A204.1 (cell line): ENCODE measurements at regions not wholly inside any gene's neighbourhood (a gene's known extent, or its start where the extent isn't known, plus 50 kb on each side); places are given as distances from the start of the nearest gene placed in this dataset.
A peak's percentile ranks its signal among the peaks of the same experiment; 100 is the strongest.

ENCODE experiments used
- FAIRE-seq: peaks from 2 replicates; lab custom pipeline; 2012; peaks lifted over from hg19 to GRCh38; lab: Jason Lieb, UNC

DNA sequence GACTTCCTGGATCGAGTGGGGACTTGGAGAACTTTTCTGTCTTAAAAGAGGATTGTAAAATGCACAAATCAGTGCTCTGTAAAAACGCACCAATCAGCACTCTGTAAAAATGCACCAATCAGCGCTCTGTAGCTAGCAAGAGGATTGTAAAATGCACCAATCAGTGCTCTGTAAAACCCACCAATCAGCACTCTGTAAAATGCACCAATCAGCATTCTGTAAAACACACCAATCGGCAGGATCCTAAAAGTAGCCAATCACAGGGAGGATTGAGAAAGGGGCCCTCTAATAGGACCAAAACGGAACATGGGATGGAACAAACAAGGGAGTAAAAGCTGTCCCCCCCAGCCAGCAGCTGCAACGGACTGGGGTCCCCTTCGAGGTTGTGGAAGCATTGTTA, 587.4 kb upstream of the ALCAM start:
- FAIRE-seq = no peak

GRCh38 chr3:104781112-104781511, 585.6 kb upstream of the ALCAM start:
- no peak for FAIRE-seq

DNA sequence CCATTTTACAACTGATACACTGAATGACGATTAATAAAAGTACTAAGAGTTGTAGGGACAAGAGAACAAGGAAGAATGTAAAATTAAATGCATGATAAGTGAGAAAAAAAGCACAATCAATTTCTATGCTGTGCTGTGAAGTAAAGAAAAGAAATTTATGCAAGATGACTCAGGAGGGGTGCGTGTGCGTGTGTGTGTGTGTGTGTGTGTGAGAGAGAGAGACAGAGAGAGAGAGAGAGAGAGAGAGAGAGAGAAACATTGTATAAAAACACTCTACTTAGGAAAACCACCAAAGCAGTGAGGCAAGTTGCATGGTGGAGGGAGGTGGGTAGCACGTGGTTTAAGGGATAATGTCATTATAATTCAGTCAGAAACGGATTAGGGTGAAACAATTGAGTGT, 580.8 kb upstream of the ALCAM start:
- no peak for FAIRE-seq

DNA sequence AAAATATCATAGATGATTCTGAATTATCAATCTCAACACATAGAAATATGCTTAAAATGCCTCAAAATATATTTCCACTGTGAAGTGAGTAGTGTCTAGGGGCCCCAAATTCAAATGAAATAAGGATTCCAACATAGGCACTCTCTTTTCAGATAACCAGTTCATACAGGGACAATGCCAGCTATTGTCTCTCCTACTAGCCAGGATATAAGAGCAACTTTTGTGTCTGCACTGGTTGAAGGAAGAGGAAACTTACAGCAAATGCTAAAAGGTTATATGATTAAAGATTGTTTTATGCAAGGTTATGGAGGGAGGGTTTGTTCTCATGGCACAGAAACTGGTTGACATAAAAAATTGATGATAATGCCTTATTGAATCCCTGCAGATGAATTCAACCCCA, 579.4 kb upstream of the ALCAM start:
- FAIRE-seq = no peak

DNA sequence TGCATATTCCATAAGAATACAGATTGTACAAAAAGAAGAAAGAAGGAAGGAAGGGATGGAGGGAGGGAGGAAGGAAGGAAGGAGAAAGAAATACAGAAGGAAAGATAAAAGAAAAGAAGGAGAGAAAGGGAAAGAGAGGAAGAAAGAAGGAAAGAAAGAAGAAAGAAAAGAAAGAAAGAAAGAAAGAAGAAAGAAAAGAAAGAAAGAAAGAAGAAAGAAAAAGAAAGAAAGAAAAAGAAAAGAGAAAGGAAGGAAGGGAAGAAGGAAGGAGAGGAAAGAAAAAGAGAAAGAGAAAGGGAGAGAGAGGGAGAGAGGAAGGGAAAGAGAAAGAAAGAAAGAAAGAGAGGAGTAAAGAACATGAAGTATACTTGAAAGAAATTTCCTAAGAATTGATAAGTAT, 577.9 kb upstream of the ALCAM start:
- no peak for FAIRE-seq

DNA sequence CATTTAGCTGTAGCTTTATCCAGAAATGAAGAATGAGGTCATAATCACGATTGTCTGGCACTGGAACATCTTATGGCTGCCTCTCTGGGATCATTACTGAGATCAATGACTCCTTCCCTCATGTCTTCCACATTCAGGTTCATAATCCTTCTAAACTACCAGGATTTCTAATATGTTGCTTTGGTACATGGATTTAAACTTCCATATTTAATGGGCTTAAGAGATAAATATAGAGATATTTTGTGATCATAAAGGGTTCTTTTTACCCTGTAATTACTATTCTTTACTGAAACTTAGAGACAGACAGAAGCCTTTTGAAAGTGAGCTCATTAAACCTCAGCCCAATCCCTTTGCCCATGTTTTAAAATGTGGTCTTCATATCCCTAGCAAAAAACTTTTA, 575.4 kb upstream of the ALCAM start:
- no peak for FAIRE-seq

- FAIRE-seq = no peak
Observed at GRCh38 chr3:104796556-104796955, 570.2 kb upstream of the ALCAM start.

GRCh38 chr3:104805042-104805441, 561.7 kb upstream of the ALCAM start:
- no peak for FAIRE-seq

DNA sequence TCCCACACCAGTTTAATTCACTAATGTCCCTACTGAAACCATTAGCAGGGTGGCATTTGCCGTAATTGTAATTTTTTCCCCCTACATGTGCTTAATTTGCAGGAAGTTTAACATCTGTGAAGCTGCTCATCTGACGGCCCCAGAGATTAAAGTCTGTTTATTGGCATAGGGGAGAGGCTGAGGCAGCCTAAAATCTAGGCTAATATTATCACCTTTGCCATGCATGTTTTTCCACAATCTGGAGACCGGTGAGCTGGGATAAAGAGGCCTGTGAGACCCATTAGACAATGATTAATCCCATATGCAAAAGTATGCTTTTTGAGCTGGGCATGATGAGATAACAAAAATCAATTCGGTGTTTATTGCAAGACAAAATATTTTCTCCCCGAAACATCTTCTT, 561.2 kb upstream of the ALCAM start:
- FAIRE-seq = no peak

GRCh38 chr3:104810896-104811295, 555.8 kb upstream of the ALCAM start:
- FAIRE-seq = no peak

GRCh38 chr3:104816008-104816407, 550.7 kb upstream of the ALCAM start:
- peak; percentile 67 for FAIRE-seq

GRCh38 chr3:104816716-104817115, 550.0 kb upstream of the ALCAM start:
- no peak for FAIRE-seq

GRCh38 chr3:104819333-104819732, 547.4 kb upstream of the ALCAM start:
- peak; percentile 59 for FAIRE-seq

DNA sequence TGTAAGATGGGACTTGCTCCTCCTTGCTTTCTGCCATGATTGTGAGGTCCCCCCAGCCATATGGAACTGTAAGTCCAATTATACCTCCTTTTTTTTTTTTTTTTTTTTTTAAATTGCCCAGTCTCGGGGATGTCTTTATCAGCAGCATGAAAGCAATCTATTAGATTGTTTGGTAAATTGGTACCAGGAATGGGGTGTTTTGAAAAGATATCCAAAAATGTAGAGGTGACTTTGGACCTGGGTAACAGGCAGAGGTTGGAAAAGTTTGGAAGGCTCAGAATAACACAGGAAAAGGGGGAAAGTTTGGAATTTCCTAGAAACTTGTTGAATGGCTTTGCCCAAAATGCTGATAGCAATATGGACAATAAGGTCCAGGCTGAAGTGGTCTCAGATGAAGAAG, 545.8 kb upstream of the ALCAM start:
- FAIRE-seq = no peak

DNA sequence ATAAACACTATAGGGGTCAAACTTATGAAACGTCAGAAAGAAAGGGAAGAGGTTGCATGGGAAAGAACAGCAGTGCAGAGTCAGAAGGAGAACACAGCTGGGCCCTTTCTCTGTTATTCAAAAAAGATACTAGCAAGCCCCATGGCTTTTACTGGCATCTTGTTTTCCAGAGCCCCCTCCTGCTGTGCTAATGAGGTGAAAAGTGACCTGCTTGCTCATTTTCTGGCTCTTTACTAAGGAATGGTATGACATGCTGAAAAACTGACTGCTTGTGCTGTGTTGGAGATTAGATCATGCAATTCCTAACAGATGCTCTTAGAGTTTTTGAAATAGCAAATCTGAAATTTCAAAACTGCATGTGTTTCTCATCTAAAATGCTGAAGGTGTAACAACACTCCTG, 541.6 kb upstream of the ALCAM start:
- no peak for FAIRE-seq

DNA sequence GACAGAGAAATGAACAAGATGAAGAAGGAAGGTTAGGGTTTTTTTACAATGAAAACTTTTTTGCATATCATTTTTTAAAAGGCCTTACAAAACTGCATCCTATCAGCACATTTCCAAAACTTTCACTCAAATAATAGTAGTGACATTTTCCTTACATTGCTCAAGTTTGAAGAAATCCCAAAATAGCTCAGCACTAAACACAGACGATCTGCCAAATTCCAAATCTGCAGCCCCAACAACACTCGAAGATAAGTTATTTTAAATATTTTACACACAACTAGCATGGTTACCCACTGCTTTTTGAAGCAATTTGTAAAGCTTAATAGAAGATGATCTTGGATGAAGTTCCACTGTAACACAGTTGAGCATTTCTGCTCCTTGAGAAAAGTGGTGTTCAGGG, 535.6 kb upstream of the ALCAM start:
- no peak for FAIRE-seq

DNA sequence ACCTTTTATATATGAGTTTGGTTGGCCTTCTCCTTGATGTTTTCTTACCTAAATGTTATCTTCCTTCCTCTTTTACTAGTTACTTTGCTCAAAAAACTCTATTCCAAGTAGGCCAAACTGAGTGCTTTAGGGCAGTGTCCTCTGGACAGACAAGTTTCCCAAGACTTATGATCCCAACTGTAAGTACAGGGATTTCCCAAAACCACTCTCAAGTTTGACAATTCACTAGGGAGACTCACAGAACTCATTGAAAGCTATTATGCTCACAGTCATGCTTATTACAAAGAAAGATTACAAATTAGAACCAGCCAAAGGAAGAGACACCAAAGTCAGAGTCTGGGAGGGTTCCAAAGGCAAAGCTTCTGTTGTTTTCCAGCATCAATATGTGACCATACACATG, 534.2 kb upstream of the ALCAM start:
- no peak for FAIRE-seq

DNA sequence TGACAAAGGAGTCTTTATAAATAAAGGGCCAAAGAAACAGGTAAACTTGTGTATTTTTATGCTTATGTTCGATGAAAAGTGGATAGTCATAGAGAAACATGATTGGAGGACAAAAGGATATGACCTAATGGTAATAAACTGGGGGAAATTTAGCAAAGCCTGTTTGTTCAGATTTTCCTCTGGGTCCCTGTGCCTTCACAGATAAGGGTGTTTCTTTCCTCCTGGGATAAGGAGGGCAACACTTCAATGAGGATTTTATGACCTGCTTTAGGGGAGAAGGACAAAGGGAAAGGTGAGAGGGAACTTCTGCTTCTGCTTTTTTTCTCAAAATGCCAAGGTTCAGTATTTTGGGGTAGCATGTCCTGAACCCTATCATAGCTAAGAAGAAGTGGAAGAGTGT, 531.3 kb upstream of the ALCAM start:
- FAIRE-seq = no peak

DNA sequence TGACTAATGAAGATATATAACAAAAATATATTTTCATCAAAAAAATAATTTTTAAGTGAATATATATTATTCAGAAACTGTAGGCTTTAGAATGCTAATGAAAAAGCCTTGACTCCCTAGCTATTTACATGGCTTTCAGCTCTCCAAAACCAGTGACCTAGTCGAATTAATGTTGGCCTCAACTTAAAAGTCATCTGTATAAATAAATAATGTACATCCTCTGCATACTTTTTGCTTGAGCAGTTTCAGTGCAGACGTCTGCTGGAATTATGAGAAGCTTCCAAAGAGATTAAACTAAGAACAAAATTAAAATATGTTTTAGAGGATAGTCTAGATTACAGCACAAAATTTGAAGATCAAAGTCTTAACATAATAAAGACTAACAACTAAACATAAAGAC, 520.4 kb upstream of the ALCAM start:
- FAIRE-seq = peak; percentile 14

DNA sequence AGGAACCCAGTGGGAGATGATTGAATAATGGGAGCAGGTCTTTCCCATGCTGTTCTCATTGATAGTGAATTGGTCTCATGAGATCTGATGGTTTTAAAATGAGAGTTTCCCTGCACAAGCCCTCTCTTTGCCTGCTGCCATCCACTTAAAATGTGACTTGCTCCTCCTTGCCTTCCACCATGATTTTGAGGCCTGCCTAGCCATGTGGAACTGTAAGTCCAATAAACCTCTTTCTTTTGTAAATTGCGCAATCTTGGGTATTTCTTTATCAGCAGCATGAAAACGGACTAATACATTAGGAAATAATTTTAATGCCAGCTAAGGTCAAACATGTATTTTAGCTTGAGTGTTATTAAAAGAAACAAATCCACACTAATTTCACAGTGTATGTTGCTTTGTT, 517.6 kb upstream of the ALCAM start:
- FAIRE-seq = no peak

DNA sequence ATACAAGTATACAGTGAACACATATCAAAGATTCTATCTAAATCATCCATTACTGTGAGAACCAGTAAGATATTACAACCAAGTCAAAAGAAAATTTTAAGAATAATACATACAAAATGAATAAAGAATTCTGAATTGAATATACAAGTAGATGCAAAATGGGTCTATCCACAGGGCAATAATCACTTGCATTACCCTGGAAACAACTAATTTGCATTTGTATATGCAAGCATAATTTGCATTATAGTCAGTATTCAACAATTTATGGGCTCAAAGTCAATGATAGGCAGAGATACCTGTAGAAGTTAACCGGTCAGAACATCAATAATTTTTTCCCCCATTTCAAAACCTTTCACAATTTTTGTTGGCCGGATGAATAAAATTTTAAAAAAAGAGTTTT, 512.2 kb upstream of the ALCAM start:
- no peak for FAIRE-seq

- no peak for FAIRE-seq
Observed at GRCh38 chr3:104855702-104856101, 511.0 kb upstream of the ALCAM start.

GRCh38 chr3:104856741-104857140, 510.0 kb upstream of the ALCAM start:
- no peak for FAIRE-seq

GRCh38 chr3:104868291-104868690, 498.4 kb upstream of the ALCAM start:
- no peak for FAIRE-seq

DNA sequence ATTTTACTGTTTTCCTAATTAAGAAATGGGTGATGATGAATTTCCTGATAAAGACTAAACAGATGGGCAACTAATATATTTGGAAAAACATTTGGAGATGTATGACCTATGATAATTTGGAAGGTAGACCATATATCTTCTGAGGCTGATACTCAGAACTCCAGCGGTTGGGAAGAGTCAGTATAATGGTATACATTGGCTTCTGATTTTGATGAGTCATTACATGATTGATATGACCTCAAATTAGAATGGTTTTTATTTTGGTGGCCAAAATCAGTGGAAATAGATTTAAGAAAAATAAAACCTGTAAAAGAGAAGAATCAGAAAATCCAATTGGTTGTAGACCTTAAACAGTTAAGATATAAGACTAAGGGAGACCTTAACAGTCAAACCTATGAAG, 496.4 kb upstream of the ALCAM start:
- no peak for FAIRE-seq

DNA sequence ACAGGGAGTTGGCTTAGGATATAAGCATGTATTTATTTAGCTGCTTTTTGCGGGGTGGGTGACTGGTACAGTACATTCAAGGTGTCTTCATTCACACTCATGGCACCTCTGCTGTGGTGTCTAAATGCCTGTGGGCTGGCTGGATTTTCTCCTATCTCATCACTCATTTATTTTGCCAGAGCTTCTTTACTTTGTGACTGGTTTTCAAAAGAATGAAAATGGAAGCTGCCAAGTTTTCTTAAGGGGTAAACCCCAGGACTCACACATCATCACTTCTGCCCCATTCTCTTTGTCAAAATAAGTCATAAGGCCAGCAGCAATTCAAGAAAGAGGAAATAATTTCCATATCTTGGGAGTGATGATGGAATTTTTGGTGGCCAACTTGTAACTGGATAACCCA, 493.4 kb upstream of the ALCAM start:
- no peak for FAIRE-seq
